NCI-H1092 (cell line): ENCODE measurements at regions not wholly inside any gene's neighbourhood (a gene's known extent, or its start where the extent isn't known, plus 50 kb on each side); places are given as distances from the start of the nearest gene placed in this dataset.
"Not testable (repeated sequence)": the region's sequence is repeated elsewhere in the genome, so short reads cannot be mapped to it uniquely, and the experiment has no call there.

ENCODE experiments used
- DNase-seq: peaks from one replicate; lab custom pipeline; 2025; lab: John Stamatoyannopoulos, UW

DNA sequence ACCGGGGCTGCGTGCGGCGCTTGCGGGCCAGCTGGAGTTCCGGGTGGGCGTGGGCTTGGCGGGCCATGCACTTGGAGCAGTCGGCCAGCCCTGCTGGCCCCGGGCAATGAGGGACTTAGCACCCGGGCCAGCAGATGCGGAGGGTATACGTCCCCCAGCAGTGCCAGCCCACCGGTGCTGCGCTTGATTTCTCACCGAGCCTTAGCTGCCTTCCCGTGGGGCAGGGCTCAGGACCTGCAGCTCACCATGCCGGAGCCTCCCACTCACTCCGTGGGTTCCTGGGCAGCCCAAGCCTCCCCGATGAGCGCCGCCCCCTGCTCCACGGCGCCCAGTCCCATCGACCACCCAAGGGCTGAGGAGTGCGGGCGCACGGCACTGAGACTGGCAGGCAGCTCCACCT lies 51.4 kb upstream of the INPP4B start:
- not testable (repeated sequence) for DNase-seq

- no peak for DNase-seq
These were observed 54.5 kb upstream of the INPP4B start for GRCh38 chr4:142900622-142901021.

DNA sequence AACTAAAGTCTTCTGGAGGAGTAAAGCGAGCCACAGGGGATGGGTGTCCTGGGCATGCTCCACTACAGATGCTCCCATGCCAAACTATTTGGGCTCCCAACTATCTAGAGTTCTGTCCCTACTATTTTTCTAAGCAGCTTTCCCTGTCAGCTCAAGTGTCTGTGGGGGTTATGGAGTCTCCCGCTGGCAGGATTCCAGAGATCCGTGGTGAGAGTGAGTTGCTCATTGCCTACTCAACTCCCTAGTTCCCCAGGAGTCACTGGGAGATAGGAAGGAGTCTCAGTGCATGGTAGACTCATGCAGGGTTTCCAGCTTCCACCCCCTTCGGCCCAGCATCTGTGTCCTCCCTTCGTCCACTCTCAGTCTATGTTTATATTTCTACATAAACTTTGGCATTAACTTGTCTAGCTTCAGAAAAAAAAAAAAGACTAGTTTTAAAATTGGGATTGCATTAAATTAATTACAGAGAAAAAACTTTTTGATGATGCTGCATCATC lies 55.1 kb upstream of the INPP4B start:
- DNase-seq = no peak

- not testable (repeated sequence) for DNase-seq
These were observed 57.5 kb upstream of the INPP4B start for GRCh38 chr4:142903617-142904016.

DNA sequence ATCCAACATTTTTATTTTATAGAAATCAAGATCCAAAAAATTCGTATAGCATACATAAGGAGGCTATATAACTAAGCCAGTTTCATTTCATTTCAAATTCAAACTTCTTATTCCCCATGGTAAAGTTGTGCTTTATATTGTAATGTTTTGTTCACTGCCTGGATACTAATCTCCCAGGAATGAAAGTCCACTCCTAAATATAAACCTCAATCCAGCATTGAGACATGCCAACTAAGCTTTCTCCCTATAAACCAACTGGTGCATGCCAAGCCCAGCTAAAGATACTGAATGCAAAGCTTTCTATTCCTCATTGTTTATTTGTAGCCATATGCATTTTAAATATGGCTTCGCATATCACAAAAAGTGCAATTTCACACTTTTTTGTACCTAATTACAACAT lies 63.8 kb upstream of the INPP4B start:
- no peak for DNase-seq

DNA sequence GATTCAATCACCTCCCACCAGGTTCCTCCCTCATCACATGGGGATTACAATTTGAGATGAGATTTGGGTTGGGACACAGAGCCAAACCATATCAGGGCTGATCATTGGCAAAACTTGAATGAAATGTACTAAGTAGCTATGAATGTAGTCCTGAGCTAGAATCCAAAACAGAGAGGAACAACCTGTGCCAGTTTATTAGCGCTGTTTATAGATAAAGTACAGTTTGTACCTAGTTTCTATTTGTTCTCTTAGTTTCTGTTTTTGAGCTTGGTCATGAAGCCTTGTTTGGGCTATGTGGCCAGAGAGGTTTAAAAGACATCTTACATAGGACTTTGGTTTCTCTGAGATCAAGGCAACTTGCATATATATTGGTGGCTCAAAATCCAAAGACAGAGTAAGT lies 66.9 kb upstream of the INPP4B start:
- DNase-seq = no peak

- no peak for DNase-seq
These were observed 67.4 kb upstream of the INPP4B start for GRCh38 chr4:142913461-142914030.

GRCh38 chr4:142917678-142918077 lies 71.6 kb upstream of the INPP4B start:
- no peak for DNase-seq

- DNase-seq = no peak
These were observed 76.6 kb upstream of the INPP4B start for GRCh38 chr4:142922720-142923119.

DNA sequence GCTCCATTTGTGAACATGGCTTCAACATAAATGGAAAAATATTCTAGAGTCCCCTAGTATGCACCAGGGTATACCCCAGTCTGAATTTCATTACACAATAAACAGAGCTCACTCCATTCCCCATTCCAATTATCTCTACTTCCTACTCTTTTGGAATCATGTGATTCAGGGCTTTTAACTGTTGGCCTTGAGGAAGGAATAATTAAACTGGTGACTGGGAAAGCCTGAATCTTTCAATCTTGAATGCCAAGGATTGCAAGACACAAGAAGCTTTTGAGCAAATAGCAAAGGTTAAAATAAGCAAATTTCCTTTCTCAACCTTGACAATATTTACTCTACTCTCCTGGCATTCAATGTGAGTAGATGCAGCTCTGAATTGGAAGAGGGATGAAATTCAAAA lies 77.5 kb upstream of the INPP4B start:
- DNase-seq = no peak

GRCh38 chr4:142925161-142925560 lies 79.1 kb upstream of the INPP4B start:
- DNase-seq = no peak

- no peak for DNase-seq
These were observed 81.6 kb upstream of the INPP4B start for GRCh38 chr4:142927721-142928120.

- DNase-seq = no peak
These were observed 83.4 kb upstream of the INPP4B start for GRCh38 chr4:142929526-142929925.

- DNase-seq = no peak
These were observed 87.1 kb upstream of the INPP4B start for GRCh38 chr4:142933207-142933606.

GRCh38 chr4:142940425-142941330 lies 94.6 kb upstream of the INPP4B start:
- peak; percentile 89 for DNase-seq

GRCh38 chr4:142944565-142944964 lies 98.5 kb upstream of the INPP4B start:
- DNase-seq = no peak

- no peak for DNase-seq
These were observed 106.9 kb upstream of the INPP4B start for GRCh38 chr4:142952821-142953580.

GRCh38 chr4:142954415-142954814 lies 108.3 kb upstream of the INPP4B start:
- no peak for DNase-seq

DNA sequence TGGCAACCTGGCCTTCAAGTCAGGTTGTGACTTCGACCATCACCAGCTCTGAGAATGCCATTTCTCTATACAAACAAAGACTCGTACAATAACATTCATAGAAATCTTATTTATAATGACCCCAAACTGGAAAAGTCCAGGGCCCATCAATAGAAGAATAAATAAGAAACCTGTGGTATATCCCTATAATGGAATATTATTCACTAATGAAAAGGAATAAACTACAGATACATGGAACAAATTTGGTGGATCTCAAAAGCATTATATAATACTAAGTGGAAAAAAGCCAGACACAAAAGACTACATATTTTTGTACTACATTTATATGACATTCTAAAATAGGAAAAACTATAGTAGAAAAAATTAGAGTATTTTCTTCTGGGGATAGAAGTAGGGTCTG lies 109.4 kb upstream of the INPP4B start:
- DNase-seq = no peak

DNA sequence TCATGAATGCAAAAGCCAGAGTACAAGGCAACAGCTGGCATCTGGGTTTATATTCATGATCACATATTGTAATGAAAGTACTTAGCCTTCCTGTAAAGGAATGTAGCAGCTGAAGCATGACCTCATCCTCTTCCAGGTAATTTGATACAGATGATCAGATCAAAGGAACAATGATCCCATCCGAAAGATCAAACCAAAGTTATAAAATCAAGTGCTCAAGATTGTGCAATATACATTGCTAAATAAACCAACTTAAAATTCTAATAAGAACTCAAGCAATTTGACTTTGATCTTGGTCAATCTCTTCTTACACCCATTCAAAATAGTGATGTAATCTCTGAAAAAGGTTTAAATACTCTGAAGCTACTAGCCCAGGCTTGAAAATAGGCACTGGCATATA lies 113.1 kb upstream of the INPP4B start:
- DNase-seq = no peak

- DNase-seq = no peak
These were observed 114.0 kb upstream of the INPP4B start for GRCh38 chr4:142960126-142960525.

GRCh38 chr4:142960867-142961644 lies 115.0 kb upstream of the INPP4B start:
- no peak for DNase-seq
